Stimulated activated CD4-positive, alpha-beta T cell treated with anti-CD3 and anti-CD28 coated beads, Interleukin-1b, Interleukin-23, amount 100 ng/mL, for 4 hours (primary cell): ENCODE measurements at regions not wholly inside any gene's neighbourhood (a gene's known extent, or its start where the extent isn't known, plus 50 kb on each side); places are given as distances from the start of the nearest gene placed in this dataset.

Source experiments
- DNase-seq, 2 donors: peaks; one replicate each; pipeline ENCODE4 v3.0.0-alpha.2; 2020; ENCODE audit warnings: low read depth in 2 of 2

DNA sequence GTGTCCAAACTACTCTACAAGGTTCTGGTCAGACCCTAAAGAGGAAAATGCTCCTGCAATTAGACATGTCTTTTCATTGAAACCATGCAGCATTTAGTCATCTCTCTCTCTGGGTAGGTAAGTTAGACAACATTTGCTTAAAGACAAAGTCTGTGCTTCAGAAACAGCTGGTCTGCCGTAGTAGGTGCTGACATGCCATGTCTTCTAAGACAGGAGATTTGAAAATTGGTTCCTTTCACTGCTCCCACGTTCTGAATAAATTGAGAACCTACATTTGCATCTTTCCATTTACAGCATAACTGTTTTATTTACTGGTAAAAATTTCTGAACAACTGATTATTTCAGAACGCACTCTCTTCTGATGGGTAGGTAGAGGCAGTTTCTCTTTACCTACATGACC lies 494.0 kb downstream of the EFNB2 start:
- DNase-seq, result no peak

DNA sequence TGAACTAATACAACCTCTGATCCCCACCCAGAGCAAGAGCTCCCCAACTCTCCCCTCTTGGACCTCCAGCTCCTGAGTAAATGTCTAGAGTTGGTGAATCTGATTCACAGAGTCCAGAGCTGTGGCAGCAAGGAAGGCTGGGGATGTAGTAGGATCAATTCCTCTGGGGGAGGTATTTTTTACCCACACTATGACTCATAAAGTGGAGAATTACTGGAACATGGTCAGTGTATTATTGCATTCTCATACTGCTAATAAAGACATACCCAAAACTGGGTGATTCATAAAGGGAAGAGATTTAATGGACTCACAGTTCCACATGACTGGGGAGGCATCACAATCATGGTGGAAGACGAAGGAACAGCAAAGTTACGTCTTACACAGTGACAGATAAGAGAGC lies 496.7 kb downstream of the EFNB2 start:
- no peak for DNase-seq

DNA sequence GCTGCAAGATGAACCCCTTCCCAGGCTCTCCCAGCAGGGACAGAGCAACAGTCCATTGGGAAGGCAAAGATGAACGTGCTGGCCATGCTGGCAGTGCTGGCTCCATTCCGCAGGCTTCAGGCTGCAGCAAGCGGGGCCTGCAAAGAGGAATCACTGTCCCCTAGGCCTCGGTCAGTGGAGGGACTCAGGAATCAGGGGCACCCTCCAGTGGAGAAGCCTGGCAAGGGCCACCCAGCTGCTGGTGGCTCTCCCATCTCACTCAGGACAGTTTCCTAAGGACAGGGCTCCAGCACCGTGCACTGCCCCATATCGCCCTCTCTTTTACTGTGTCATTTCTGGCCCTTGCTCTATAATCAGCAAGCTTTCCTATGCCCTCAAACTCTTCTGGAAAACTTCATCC lies 498.6 kb downstream of the EFNB2 start:
- no peak for DNase-seq

DNA sequence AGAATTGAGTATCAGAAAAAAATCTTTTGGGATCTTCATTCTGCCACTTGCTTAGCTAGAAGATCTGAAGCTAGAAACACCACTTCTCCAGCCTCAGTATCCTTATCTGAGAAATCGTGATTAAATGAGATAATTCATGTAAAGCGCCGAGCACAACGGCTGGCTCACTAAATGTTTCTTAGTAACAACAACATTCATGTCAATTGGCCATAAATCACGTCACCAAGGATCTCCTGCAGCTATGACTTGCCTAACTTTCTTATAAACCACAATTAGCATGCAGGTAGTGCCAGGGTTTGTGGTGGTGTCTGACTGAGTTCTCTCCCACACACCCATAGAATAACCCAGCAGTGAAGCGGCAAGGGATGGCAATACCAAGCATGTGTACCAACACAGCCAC lies 501.3 kb downstream of the EFNB2 start:
- no peak for DNase-seq

DNA sequence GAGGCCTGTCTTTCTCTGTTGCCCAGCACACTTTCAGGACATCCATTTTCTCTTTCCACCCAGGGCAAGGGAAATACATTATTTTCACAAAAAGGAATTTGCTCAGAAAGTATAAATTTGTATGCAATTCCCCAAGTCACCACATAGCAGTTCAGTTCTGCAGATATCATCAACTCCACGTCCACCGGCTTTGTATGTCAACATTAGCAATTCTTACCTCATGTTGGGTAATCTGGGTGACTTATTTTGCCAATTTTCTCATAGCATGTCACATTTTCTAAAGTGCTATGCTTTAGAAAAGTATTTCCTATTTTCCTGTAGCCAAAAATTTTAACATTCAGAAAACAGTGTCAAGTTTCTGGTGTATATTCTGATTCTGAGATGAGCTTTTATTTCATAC lies 501.8 kb downstream of the EFNB2 start:
- DNase-seq, result no peak

DNA sequence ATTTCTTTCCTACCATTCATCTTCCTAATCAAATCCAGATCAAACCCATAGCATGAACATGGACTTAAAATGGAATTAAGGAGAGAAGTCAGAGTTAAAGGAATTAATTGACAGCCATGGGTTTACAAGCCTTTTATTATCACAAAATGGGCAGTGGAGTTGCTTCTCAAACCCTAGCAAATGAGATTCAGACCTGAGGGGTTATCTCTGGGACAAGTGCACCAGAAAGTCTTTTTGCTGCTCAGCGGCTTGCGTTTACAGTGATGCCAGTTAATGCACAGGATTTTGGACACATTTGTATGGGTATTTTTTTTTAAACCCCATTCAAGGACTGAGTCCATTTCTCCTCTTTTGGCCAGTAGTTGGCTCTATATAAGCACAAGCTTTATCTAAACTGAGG lies 503.0 kb downstream of the EFNB2 start:
- no peak for DNase-seq

DNA sequence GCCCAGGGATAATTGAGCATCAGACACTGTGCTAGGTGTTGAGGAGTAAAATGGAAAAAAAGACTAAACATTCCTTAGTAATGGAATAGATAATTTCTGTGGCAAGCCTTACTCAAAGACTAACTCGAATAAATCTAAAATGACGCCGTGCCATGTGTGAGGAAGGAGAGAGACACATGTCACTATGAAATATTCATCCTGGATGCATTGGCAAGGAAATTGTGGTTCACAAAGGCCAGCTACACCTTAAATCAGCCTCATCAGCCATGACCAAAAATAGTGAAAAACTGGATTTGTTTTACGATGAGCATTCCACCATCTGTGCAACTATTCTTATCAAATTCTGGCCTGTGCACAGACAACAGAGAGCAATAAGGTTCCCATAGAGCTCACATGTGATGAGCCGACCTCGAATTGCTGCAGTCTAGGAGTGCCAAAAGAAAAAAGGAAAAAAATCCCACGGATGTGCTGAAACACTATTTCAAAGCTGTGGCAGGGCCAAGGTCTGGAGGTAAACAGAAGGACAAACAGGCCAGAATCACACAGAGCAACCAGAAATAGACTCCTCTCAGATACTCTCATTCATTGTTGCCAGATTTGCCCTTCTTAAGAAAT lies 505.7 kb downstream of the EFNB2 start:
- no peak for DNase-seq

DNA sequence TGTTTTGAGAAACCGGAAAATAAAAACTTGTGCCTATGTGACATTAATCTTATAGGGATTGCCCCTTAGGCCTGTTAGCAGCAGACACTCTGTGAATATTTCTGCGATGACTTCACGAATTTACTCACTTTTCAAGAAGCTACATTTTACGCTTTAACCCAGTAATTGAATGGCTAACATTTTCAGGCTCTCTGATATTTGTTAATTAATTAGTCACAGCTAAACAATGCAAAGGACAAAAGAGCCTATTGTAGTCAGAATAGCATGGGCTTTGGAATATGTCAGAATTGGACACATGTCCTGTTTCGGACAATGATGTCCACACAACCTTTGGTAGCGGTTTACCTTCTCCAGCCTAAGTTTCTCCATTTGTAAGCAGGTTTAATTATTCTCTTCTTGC lies 506.6 kb downstream of the EFNB2 start:
- no peak for DNase-seq

DNA sequence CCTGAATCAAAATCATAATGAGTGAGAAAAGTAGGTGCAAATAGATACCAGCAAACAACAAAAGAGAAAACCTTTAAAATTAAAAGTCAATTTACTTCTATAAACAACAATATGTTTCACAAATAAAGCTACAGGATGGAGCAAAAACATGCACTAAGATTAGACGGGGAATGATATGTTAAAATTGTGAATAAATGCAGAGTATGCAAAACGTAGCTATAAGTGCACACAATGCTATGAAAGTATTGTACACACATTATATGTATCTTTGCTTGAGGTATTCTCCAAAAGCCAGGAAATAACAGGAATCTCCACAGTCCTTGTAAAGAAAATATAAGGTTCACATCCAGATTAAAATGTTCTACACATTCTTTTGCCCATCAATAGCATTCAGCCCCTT lies 523.9 kb downstream of the EFNB2 start:
- DNase-seq, result no peak

DNA sequence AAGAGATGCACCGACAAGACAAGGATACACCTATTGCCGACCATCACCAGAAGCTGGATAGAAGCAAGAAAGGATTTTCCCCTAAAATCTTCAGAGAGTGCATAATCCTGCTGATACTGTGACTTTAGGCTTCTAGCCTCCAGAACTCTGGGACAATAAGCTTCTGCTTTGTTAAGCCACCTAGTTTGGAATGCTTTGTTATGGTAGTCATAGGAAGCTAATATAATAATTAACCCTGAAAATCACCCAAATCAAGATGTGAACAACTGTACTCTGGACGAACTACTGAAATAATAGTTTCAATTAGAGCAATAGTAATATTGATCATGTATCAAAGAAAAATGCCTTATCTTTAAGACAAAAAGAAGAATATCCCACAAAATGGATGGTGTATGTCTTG lies 524.6 kb downstream of the EFNB2 start:
- DNase-seq, result no peak

DNA sequence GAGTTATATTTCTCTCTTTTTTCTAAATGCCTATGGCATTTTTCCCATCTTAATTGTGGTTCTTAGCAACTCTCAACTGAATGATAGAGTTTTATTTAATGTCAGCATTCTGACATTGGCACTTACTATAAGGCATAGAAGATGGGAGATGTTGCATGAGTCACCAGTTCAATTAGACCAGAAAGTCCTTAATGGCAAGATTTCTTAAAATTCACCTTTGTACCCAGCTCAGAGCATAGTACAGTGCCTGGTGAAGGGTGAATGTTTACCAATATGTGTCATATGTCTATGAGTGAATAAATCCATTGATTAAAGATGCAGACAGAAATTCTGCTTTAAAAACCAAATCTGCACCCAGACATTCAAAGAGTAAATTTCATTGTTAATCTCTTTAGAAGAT lies 526.9 kb downstream of the EFNB2 start:
- no peak for DNase-seq

DNA sequence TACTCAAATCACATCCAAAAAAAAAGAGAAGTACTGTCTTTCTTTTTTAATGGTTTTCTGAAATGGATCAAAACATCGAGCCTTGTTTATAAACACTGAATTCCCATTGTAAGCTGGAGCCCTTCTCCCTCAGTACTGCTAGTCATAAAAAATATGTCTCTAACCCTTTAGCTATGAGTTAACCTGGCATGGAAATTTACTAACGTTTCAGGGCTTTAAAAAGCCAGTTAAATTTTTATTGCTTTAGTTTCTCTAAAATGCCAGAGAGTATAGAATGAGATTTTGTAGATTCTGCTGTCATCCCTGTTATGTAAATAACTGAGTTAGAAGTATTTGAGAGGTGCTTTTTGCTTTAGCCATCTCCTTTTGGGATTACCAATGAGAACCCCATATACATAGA lies 528.3 kb downstream of the EFNB2 start:
- no peak for DNase-seq

DNA sequence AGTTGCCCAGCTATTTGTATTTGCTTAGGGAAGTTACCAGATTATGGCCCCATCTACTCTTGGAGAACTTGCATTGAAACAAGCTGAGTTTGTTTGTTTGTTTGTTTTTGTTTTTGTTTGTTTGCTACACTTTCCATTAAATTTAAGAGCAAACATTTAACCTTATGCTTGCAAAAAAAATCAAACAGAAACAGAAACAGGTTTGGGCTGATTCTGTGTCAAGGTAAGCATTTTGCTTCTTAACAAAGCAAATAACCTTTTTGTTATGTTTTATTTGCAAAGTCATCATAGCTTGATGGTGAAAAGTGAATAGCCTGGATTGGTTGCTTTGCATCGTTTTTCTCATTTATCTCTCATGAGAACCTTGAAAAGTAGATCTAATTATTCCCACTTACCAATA lies 531.8 kb downstream of the EFNB2 start:
- no peak for DNase-seq

DNA sequence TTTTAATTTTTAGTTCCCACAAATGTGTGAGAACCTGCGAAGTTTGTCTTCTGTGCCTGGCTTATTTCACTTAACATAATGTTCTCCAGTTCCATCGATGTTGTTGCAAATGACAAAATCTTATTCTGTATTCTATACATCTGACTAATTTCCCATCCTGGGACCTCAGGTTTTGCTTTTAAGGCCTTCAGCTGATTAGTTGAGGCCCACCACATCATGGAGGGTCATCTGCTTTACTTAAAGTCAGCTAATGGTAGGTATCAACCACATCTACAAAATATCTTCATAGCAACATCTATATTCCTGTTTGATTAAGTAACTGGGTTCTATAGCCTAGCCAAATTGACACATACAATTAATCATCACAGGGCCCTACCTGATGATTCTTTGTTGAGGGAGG lies 534.0 kb downstream of the EFNB2 start:
- no peak for DNase-seq

DNA sequence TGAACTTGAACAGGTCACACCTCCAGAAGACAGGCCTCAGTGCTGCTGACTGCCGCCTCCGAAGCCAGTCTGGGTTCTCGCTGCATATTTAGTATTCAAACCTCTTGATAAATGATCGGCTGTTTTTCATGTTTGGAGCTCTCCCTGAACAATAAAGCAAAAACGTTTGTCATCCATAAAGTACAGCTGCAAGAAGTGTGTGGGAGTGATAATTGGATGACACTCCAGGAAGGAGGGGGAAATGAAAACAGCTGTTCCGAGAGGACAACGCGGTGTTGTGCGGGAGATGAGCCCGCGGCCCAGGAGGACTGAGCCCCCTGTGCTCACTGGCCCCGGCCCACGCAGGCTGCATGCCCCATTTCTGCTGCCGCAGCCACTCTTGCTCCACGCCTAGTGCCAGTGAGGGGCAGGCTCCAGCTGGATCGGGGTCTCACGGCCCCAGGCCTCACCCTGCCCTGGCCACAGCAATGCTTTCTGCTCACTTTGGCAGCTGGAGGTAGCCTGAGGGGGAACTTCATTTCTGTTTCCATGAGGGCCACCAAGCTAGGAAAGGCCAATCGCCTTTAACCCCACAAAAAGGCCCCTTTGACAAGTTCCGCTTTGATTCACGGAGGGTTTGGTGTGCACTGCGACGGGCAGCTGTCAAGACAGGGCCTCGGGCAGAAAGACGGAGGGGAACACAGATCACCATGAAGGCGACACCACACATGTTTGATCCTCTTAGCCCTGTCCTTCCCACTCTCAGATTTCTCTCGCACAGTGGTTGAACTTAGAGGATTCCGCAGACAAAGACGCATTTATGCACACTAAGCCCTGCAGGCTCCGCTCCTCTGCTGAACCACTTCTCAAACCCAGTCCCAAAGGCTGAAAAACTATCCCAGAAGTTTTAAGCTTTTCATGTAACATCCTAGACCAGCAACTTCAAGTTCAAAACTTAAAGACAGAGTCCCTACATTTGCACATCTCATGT lies 537.6 kb downstream of the EFNB2 start:
- no peak for DNase-seq

DNA sequence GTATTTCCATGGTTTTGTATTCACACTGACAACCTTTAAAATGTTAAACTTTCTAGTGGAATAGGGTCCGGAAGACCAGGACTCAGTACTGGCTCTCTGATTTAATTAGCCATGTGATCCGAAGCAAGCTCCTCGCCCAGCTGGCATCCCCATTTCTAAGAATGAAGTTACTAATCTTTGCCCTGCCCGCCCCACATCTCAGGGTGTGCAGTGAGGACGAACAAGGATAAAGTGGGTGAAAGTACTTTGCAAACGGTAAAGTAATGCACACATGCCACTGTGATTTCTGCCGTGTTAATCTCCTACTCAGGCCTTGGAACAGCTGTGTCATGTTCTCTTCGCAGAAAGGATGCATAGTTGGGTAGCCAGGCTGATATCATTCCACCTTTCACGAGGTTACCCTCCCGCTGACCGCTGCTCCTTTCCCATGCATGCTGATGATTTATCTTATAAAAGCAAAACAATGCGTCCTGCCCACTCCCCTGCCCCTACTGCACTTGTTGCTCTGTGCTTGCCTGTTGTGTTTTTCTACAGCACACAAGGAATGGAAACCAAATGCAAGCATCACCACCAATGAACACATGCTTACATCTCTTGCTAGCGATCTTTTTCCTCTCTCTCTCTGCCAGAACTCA lies 539.0 kb downstream of the EFNB2 start:
- DNase-seq, result no peak

DNA sequence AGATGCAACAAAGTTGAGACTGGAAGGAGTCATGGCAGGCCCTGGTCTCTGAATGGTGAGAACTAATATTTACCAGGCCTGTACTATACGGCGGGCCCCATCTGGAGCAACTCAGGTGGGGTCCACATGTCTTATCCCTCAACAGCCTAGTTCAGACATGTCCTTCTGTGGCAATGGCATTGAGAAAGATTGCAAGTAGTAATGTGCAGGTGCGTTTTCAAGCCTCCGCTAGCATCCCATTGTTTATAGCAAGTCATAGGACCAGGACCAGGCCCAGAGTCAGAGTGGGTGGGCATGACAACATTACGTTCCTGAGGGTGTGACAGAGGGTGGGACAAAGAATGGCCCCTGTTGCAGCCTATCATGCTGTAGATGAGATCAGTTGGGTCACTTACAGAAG lies 541.1 kb downstream of the EFNB2 start:
- no peak for DNase-seq

DNA sequence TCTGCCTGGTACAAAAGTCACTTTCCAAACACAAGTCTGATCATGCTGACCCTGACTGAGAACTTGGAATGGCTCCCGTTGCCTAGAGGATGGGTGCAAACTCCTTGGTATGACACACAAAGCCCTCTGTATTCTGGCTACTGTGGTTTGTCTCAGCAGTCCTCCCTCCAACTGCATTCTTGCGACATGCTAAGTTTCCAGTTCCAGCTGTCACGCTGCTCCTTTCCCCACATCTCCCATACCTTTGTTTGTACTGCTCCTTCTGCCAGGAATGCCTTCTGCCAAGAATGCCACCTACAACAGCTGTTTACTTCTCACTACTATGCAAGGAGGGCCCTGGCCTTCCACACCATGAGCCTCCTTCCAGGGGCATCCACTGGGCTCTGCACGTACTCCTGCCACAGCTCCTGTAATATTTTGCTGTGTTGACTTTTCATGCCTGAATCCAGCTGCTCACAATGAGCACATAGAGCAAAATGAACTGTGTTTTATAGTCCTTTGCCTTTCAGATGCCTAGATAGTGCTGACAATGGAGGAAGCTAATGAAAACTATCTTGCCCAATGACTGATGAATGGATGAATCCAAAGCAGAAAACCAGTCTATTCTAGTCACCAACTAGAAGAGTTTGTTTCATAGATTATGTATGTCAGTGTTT lies 543.7 kb downstream of the EFNB2 start:
- no peak for DNase-seq

DNA sequence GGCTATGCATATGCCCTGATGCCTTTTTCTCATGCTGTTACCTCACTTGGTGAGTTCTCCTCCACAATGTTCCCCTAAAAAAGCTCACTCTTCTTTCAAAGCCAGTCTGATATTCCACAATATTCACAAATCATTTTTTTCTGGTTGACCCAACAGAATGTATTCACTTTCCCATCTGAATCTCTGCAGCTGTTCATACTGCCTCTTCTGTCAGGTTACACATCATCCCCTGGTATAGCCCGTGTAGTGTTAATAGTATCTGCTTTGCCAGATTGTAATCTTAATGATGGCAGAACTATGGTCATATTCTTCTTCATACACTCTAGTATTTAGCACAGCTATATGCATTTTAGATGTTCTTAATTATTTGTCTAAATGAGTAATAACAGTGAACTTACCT lies 544.3 kb downstream of the EFNB2 start:
- no peak for DNase-seq

DNA sequence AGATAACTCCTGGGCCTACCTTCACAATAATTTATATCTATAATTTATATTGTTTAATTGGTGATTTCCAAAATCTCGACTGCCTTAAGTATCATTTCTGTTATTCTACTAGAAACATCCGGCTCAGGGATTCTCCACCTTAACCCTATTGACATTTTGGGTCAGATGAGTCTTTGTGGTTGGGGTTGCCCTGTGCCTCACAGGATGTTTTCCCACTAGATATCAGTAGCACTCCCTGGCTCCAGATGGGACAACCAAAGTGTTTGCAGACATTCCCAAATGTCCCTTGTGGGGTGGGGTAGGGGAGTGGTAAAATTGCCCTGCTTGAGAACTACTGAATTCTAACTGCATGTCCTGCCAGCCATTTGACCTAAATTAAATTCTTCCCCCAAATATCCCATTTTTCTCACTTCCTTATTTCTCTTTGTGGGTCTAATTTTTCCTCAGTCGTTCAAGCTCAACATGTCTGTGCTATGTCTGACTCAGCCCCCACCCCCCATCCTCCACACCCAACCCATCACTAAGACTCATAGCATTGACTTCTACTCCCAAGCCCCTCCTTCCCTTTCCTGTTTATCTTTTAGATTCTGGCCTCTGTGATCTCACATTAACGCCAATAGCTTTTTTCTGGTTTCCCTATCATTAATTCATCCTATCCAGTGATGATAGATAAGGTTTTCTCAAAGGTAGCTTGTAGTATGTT lies 545.1 kb downstream of the EFNB2 start:
- DNase-seq, result no peak

DNA sequence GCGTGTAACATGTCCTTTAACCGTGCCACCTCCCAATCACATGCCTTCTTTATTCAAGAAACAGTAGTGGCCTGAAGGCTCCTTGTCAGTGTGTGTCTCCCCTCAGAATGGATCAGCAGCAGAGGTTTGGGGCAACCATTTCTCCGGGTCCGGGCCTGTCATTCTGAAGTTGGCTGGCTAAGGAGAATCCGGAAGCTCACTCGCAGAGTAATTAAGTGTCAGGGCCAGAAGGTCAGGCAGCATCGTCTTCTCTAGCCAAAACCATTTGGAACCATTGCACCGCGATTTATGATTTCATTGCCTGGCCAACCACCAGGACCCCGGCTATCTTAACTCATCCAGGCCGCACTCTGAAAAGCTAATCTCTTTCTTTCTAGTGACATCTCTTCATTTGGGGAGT lies 550.8 kb downstream of the EFNB2 start:
- no peak for DNase-seq

DNA sequence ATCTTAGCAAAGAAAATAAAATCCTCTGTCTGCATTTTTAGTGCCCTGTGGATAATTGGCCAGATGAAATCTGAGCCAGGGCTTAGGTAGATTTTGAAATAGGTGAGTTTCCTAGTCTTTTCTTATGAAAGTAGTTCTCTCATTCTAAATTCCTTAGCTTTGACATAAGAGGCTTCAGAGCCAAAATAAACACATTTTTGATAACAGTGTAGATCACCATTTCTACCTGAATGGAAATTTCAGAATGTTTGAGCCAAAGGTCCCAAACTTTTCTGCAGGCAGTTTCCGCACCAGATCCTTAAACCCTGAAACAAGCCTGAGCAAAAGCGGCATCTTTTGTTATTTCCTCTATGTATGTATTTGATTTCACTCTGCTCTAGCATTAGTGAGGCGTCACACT lies 551.2 kb downstream of the EFNB2 start:
- no peak for DNase-seq
